ENCODE measurements at regions not wholly inside any gene's neighbourhood (a gene's known extent, or its start where the extent isn't known, plus 50 kb on each side); places are given as distances from the start of the nearest gene placed in this dataset.
"Not testable (repeated sequence)": the region's sequence is repeated elsewhere in the genome, so short reads cannot be mapped to it uniquely, and the experiment has no call there.

DNA sequence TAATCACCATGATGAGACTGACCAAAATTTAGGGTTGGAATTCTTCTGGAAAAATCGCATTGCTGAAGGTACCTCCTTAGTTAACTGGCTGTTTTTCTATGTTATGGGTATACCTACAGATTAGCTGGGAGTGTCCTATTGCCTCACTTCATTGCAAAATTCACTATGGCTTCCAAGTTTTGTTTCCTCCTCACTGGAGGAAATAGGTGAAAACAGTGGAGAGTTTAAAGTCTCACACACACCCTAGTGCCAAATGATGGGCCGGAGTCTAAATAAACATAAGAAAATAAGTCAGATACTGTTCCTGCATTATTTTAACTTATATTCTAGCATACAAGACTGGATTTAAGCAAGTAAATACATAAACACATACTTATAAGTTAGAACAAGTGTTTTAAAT is 98.2 kb downstream of the AHR start:
- no peak for DNase-seq

DNA sequence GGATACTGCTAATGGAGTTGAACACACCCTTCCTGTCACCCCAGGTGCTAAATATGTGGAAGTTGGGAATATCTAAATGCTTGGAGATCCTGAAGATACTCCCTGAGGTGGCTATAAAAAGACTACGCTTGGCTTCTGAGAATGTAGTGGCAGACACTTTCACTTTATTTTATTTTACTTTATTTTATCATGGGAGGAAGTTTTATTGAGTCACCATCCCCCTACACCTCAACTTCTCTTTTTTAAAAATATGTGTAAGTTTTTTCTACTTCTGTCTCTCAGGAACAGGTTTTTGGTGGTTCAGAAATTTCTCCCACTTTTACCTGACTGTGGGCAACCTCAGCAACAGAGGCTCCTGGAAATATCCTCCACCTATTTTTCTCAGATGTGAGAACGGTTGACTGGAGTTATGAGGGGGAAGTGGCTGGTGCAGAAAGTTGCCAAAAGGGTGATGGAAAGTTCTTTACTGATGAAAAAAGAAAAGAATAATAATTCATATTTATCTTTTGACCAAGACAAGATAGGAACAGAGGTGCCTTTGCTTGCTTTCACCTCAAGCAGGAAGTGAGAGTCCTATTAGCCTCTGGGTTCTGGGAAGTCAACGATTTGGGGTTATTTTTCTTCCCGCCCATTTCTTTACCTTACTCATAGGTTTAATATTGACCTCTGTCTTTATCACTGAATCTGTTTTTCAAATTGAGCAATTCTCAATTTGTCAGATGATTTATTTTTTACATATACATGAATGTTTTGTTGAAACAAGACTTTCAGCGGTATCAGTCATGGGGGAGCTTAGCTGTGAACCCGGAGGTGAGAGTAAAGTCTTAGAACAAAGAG is 103.6 kb downstream of the AHR start:
- DNase-seq, result peak; percentile 20

DNA sequence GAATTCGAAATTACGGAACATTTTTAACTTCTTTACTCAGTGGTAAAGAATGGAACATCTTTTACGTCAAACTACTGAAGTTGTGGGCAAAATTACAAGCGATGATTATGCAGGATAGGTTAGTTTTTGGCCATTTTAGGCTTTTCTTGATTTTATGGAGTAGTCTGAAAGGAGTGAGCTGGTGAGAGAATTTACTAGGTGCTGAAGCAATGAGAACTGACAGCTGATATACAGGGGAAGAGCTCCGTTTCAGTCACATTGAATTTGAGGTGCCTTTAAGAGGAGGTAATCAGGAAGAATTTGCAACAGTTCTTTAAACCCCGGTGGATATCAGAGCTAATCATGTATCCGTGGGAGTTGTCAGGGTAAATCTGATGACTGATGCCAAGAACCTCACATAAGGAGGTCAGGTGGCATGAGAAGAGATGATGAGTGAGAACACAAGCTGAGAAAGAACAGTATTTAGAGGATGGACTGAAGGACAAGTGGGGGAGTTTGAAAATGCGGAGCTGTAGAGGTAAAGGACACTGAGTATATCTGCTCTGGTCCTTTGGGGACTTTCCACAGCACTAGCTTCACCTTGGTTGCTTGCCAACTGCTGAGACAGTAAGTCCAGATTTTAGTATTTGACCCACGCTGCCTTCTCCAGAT is 104.3 kb downstream of the AHR start:
- DNase-seq, result peak; percentile 19

DNA sequence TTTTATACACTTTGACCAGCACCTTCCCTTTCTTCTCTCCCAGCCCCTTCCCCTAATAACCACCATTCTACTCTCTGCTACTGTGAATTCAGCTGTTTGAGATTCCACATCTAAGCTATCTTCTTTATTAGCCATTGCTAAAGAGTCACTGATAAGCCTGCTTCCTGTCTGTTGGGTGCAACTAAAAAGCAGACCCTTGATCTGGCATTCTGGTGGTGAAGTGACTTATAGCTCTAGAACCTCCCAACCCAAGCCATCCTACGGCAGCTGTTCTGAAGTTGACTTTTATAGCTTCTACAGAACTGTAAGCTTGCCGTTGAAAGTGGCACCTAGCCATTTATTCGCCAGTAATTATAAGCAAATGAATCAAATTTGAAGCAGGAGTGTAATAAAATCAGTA is 105.6 kb downstream of the AHR start:
- no peak for DNase-seq

DNA sequence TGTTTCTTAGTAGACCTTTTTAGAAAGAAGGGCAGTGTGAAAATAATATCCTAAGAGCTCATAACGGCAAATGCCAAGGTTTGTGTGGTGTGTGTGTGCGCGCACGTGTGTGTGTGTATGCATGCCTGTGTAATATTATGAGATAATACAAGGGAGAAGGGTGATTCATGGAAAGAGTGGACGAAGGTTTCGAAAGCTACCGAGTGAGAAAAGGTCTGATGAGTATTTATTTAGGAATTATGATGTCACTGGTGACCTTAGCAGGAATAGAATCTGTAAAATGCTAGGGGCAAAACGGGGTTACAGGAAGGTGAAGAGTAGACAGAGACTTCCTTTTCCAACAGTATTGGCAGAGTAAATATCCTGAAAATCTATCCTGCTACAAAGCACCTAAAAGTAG is 107.3 kb downstream of the AHR start:
- no peak for DNase-seq

DNA sequence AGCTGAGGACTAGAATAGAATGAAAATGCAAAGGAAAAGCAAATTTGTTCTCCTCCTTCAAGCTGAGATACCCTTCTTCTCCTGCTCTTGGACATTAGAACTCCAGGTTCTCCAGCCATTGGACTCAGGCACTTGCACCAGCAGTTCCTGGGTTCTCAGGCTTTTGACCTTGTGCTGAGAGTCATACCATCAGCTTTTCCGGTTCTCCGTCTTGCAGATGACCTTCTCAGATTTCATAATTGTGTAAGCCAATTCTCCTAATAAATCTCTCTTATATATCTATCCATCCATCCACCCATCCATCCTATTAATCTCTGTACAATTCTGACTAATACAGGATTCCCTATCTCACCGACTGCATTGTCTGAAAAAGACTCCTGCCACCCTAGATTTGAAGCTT is 108.3 kb downstream of the AHR start:
- no peak for DNase-seq

DNA sequence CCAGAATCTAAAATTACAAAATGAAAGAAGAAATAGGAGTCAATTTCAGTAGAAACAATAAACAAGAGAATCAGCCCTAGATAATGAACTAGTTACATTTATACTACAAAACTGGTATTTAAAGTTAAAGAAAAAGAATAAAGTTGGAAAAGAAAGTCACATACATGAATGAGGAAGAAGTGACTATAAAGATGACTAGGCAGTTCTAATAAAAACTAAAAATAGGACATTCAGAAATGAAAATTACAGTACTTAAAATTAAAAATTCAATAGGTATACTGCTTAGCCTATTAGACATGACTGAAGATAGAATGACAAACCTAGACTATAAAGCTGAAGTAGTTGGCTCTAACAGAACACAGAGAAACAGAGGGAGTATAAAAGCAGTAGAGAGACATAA is 108.8 kb downstream of the AHR start:
- DNase-seq, result no peak

DNA sequence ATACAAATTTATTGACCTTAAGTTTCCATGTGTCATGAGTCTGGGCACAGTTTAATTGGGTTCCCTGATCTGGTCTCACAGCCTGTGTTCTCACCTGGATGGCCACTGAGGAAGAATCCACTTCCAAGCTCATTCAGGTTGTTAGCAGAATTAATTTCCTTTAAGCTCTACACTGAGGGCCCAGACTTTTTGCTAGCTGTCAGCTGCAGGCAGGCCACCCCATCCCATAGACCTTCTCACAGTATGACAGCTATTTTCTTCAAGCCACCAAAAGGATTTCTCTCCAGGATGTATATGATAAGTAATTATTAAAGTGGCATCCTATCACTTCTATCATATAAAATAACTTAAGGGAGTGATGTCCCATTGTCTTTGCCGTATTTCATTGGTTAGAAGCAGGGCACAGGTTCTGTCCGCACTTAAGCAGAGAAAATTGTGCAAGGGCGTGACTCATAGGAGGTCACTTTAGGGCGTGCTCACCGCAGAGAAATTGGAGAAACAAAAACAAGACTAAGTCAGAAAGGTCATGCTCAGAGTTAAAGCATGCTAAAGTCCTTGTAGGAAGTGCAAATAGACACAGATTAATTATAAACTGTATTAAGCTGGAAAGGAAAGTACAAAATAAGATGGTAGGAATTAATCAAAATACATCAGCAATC is 109.9 kb downstream of the AHR start:
- no peak for DNase-seq

DNA sequence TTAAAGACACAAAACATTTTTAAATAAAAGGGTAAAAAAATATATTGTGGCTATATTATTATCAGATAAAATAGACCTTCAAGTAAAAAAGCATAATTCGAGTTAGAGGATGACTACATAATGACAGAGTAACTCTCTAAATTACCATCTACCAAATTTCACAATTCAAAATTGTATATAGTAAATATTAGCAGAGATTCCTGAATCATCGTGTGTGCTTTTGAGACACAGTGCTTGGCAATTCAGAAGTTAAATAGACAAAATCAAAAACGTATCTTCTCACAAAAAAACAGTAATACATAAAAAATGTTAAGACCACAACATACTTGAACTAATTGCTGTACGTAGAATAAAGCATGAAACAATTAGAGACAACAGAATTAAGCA is 110.4 kb downstream of the AHR start:
- no peak for DNase-seq

DNA sequence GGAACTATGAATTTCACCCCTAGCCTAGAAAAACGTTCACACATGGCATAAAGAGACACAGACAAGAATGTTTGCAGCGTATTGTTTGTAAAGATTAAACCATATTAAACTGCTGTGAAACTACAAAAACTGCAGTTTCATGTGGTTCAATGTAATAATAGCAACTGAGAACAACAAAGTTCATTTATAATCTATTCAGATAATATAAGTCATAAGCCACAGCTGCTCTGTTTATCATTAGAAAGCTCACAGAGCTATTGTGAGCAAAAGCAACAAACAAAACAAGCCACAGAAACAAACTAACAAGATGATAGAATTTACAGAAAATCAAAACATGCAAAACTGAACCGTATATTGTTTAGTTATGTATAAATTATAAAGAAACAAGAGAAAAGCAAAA is 113.5 kb downstream of the AHR start:
- DNase-seq, result no peak

DNA sequence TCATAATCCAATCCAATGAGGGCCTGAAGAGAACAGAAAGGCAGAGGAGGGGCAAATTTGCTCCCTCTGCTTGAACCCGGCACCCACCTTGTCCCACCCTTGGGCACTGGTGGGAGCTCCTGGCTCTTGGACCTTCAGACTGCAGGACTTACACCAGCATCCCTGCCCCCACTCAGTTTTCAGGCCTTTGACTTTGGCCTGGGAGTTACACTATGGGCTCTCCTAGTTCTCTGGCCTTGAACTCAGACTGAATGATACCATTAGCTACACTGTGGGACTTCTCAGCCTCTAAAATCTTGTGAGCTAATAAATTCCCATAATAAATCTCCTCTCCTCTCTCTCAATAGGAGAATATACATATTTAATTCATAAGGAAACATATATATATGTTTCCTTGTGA is 114.4 kb downstream of the AHR start:
- DNase-seq, result no peak

DNA sequence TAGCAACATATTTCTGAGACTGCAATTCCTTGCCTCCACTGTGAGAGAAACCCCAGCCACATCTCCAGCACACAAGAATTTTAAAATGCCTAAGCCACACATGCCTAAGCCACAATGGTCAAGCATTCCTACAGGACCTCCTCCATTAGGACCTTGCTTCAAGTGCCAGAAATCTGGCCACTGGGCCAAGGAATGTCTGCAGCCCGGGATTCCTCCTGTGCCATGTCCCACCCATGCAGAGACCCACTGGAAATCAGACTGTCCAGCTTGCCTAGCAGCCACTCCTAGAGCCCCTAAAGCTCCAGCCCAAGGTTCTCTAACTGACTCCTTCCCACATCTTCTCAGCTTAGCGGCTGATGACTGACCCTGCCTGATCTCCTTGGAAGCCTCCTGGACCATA is 117.5 kb downstream of the AHR start:
- DNase-seq, result no peak

DNA sequence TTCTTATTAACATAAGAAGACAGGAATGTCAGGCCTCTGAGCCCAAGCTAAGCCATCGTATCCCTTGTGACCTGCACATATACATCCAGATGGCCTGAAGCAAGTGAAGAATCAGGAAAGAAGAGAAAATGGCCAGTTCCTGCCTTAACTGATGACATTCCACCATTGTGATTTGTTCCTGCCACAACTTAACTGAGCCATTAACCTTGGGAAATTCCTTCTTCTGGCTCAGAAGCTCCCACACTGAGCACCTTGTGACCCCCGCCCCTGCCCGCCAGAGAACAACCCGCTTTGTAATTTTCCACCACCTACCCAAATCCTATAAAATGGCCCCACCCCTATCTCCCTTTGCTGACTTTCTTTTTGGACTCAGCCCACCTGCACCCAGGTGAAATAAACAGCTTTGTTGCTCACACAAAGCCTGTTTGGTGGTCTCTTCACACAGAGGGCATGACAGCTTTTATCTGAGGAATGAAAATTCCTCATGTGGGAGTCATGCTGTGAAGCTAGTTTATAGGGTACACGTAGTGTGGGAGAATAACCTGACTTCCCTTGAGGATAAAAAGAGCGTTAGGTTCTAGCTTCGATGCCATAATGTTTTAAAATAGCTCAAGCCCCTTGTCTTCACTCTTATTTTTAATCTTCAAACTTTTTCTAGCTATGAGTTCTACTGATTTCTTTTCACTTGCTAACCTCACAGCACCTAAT is 122.0 kb downstream of the AHR start:
- DNase-seq, result not testable (repeated sequence)

DNA sequence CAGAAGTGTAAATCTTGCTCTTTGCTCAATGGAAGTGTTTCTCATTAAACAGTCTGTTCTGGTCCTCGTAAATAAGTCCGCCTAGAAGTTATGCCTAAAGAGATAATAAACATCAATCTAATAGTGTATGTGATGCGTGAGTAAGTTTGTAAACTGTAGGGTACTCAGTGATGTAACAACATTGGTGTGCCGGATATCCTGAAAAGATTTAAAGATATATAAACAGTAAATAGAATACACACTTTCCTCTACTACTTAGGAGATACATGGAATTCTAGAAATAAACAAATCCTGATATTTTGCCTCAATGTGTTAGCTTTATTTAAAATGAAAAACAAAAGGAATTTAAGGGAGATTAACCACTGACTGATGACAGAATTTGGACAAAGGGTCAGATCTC is 123.5 kb downstream of the AHR start:
- DNase-seq, result no peak

DNA sequence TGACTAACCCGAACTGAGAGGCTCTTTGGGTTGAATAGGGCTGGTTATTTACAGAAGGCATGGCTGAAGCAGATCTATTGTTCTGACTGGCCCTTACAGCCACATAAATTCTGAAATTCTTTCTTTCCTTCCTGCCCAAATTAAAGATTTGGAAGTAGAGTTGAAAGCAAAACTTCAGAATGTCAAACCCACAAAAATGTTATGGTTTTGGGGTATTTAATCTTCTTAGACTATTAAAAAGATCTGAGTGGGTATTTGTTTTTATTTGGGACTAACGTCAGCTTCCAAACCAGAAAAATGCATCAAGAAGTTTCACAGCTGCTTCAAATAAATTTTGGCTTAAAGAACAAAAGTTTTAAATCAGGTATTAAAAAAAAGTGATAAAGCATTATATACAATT is 124.5 kb downstream of the AHR start:
- DNase-seq, result no peak

DNA sequence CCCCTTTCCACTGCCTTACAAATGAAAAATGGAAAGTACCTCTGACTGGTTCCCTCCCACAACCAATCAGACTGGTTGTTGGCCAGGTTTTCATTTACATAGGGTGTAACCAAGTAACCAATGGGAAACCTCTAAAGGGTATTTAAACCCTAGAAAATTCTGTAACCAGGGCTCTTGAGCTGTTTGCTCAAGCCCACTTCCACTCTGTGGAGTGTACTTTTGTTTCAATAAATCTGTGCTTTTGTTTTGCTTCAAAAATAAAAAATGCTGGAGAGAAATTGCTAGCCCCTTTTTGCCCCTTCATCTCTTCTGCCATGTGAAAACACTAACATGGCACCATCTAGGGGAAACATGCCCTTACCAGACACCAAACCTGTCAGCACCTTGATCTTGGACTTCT is 129.5 kb downstream of the AHR start:
- no peak for DNase-seq

DNA sequence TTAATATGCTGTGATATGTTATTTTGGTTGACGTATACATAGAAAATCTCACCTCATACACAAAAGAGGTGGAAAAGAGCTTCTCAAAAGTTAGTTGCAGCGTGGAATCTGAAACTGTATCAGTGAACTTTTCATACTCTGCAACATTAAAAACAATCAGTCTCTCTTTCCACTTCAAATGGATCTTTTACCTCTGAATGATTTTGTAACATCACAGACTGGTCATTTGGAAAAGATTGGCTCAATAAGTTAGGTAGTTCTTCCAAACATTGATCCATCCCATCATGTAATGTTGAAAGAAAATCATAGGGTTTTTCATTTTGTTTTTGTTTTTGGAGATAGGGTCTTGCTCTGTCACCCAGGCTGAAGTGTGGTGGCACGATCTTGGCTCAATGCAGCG is 131.1 kb downstream of the AHR start:
- no peak for DNase-seq

DNA sequence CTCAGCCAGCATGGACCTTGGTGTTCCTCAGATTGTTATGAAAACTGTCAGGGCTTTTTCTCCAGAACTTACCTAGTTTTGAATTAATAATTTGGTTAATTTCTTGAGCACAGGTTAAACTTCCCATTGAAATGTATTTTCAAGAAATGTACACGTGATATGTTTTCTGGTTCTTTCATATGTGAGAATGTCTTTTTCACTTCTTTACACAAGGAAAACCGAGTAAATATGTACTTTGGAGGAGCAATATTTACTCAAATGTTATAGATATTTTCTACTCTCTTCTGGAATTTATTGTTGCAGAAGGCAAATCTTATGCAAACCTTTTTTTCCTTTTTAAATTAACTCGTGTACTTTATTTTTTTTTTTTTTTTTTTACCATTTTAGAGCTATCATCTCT is 134.3 kb downstream of the AHR start:
- no peak for DNase-seq

DNA sequence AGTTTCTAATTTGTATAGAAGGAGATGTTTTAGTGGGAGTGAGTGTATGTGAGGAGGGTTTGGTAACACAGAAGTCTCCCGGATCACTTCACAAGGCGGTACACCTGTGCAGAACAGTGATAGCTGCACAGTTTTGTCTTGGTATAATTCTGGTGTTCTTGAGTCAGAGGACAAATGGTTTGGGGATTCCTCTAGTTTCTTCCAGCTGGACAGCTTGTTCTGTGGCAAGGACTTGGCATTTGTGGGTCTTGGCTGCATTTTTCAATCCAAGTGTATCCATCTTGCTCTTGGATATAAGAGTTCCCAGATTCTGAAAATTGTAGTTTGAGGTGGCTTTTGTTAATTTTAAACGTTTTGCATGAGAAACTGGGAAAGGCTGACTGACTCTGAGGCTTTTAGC is 135.7 kb downstream of the AHR start:
- no peak for DNase-seq

DNA sequence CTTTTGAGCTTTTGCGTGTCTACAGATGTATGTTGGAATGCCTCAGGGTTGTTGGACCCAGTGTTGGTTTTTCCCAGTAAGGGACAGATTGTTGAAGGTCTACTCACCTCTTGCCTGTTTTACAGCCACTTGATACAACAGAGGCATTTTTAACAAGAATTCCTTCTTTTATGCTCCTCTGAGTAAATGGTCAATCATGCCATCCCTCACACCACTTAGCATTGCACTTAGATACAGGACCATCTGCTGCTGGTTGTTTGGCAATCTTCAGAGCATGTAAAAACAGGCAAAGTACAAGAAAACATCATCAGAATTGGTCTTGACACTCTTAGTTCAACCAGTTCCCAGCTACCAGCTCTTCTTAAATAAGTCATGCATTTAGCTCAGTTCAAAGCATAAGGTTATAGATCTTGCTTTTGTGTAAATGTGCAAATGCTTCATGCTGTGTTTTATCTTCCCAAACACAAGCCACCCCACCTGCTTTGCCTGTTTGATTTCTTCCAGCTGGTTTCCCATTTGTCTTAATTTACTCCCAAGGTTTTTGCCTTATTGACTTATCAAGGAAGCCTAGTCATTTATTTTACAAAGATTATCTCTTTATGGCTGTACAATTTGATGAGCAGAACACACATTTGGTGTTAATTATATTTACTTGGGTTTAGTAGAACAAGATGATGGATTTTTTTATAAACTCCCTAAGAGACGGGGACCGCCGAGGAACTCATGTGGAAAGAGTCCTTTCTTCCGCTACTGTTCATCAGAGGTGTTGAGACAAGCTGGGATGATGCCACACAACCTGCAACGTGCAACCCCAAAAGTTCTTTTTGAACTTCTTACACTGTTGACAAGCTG is 136.6 kb downstream of the AHR start:
- no peak for DNase-seq

DNA sequence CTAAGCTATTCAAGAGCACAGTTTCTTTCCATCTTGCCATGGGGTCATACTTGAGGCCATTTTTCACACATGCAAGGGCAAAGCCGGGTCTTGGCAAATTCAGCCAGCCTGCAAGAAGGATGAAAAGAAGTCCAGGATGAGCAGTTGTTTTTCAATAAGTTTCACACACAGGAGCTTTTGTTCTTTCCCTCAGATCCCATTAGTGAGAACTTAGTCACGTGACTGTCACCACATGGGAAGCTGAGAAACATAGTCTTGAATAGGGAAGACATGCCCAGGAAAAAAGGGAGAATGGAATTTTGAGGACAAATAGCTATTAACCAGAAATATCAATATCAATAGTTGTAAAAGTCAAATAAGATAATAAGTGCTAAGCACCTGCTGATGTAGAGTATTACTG is 137.7 kb downstream of the AHR start:
- DNase-seq, result no peak

DNA sequence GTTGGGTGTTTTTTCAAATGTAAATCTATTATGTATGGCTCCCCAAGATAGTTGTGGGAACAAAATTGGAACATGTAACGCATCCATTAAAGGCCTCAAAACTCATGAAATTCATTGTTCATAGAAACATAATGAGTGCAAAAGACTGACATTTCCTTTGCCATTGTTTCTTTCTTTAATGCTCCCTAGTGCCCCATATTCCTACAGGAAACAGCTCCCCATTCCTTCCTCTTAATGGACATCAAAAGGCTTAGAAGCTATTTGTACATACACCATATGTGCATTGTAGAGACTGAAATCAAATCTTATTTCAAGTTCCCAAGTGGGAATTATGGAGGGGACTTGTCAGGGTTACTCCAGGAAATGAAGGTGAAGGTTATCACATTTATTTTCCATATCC is 139.1 kb downstream of the AHR start:
- DNase-seq, result no peak

All from stimulated activated CD4-positive, alpha-beta T cell treated with anti-CD3 and anti-CD28 coated beads, Interleukin-4, amount 100 ng/mL, for 24 hours (primary cell).